ENCODE measurements at regions not wholly inside any gene's neighbourhood (a gene's known extent, or its start where the extent isn't known, plus 50 kb on each side); places are given as distances from the start of the nearest gene placed in this dataset.

DNA sequence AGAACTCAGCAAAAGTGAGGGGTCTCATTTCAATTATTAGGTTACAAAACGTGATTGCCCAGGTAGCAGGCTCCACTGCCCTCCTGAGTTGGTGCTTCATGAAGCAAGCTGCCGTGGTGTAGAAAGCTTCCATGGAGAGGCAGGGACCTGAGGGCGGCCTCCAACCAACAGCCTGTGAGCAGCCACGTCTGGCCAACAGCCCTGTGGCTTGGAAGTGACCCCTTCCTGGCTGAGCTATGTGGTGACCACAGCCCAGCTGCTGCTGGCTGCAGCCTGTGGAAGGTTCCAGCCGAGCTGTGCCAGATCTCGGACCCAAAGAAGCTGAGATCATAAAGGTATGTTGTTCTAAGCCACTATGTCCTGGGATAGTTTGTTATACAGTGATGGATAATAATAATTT lies 122.5 kb upstream of the KLF6 start:
- no peak for DNase-seq

- no peak for DNase-seq
Observed at GRCh38 chr10:3906511-3907111, 121.6 kb upstream of the KLF6 start.

DNA sequence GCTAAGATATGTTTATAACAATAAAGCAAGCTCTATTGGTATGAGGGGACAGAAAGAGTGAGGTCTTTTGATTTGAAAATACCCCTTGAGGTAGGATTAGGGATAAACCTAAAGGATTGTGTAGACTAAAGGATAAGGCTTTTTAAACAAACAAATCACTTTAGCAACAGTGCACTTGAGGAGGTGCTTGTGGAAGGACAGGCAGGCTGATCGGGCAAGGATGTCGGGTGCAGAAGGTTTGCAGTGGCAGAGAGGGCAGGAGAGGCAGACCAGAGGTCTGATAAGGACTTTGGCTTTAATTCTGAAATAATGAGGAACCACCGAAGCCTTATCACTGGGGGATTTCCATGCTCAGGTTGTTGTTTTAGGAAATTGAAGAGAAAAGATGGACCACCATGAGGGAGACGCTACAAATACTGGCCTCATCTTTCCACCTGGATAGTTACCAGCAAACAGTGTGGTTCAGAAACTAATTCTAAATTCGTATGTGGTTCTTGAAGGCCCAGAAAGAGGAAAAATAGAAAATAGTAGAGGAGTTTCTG lies 119.5 kb upstream of the KLF6 start:
- DNase-seq = no peak

DNA sequence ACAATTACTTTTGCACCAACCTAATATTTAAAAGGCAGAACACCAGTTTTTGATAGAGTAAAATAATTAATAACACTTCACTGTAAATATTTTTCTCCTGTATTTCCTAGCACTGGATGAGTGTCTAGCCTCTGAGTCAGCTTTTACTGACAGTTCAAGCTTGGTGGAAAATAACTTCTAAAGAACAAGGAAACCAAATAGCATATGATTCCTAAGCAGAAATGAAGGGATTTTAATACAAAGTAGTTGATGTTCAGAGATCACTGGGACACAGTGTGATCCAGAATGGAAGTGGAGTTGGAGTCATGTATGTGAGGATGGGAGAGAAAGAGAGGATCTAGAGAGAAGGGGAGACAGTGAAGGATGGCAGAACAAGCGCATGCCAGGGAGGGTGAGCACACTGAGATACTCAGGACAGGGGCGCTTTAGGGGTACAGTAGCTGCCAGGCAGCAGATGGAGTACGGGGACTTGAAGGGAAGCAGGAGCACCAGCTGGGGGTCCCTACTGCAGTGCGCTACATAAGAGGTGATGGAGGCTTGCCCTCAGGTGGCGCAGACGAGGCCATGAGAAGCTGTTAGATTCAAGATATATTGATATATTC lies 117.9 kb upstream of the KLF6 start:
- DNase-seq = no peak

- peak; percentile 85 for DNase-seq
Observed at GRCh38 chr10:3902054-3902808, 117.2 kb upstream of the KLF6 start.

GRCh38 chr10:3901370-3901769 lies 116.4 kb upstream of the KLF6 start:
- no peak for DNase-seq

DNA sequence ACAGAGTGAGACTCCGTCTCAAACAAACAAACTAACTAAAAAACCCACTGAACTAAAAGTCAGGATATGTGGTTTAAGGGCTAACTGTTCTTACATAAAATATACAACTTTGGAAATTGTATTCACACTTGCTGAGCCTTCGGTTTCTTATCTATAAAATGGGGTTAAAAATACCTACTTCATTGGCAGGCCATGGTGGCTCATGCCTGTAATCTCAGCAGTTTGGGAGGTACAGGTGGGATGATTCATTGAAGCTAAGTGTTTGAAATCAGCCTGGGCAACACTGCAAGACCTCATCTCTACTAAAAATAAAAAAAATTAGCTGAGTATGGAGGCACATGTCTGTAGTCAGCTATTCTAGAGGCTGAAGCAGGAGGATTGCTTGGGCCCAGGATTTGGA lies 115.4 kb upstream of the KLF6 start:
- peak; percentile 54 for DNase-seq

DNA sequence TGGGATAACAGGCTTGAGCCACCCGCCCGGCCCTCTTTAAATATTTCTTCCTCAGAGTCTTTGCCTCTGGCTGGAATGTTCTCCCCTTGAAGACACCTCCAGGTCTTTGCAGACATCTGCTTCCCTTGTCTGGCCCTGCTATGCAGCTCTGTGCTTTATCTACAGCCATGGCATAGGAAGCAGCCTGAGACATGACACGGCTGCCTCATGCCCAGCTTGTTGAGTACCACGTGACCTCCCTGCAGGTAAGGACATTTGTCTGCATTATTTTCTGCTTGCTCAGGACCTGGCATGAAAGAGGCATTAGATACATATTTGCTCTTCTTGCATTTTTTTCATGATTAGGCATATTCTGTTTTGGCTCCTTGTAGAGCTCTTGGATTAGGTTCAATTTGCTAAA lies 113.8 kb upstream of the KLF6 start:
- DNase-seq = no peak

DNA sequence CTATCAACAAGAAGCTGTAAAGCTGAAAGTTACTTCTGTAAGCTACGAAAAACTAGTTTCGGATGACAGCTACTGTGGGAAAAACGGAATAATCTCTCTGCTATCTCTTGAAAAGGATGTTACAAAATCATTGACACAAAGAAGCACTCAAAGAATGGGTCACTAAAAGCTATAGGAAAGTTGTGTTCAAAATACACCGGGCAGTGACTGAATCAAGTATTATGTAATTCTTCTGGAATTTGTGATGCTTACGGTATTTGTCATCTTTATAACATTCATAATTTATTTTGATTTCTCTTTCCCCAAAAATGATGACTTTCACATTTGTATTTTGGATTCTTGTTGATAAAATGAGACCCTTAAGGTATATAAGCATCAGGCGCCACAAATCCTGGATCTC lies 112.1 kb upstream of the KLF6 start:
- DNase-seq = no peak

DNA sequence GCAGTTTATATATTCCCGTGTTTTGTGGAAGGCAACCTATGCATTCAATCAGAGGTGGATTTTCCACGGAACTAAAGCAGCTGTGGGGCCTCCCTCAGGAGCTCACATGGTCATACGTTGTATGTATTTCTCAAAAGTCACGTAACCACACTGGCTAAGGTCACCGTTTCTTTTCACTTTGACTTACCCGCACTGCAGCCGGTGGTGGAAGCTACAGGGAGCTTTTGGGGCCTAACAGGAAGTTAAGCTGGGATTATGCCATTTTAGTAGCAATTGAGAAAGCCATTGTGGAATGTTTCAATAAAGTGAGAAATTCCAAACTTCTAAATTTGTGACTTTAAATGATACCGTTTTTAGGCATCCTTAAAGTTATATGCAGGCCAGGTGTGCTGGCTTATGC lies 111.2 kb upstream of the KLF6 start:
- DNase-seq = no peak

DNA sequence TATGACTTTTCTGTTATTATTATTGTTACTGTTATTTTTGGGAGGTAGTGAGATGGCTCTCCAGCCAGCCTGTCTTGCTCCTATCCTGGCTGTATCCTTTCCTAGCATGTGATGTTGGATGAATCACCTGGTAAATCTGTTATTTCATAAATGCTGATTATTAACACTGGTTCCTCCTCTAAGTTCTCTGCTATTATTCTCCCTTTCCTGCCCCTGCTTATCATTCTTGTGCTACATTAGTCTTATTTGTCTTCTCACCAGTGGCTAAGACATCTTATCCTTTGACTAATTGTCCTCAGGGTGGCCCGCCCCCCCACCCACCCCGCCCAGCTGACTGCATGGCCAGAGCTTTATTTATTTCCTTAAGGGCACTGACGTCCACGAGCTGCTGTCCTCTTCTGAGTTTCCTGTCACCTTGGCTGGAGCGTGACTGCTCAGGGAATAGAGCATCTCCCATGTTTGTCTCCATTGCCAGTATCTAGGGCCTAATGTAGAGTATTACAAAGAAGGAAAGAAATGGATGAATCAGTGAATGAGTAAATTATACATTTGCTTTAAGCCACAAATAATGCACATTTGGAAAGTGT lies 110.1 kb upstream of the KLF6 start:
- no peak for DNase-seq

GRCh38 chr10:3893901-3894563 lies 109.0 kb upstream of the KLF6 start:
- DNase-seq = peak; percentile 62

GRCh38 chr10:3892440-3893425 lies 107.7 kb upstream of the KLF6 start:
- peak; percentile 89 for DNase-seq

GRCh38 chr10:3891396-3891795 lies 106.4 kb upstream of the KLF6 start:
- DNase-seq = no peak

DNA sequence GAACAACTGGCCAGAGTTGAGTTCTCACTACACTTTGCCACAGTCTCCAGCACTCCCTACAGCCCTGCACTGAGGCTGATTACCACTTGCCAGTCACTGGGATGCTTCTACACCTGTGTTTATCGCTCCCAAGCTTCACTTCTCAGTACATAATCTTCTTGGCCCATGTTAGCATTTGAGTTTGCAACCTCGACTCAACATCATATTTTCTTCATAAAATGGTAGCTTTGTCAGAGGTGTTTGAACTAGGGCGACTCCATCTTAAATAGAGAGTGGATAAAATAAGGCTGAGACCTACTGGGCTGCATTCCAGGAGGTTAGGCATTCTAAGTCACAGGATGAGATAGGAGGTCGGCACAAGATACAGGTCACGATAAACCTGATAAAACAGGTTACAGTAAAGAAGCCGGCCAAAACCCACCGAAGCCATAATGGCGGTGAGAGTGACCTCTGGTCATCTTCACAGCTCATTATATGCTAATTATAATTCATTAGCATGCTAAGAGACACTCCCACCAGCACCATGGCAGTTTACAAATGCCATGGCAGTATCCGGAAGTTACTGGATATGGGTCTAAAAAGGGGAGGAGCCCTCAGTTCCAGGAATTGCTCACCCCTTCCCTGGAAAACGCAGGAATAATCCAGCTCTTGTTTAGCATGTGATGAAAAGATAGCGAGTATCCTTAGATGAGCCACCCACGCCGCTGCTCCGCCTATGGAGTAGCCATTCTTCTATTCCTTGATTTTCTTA lies 105.8 kb upstream of the KLF6 start:
- DNase-seq = no peak

DNA sequence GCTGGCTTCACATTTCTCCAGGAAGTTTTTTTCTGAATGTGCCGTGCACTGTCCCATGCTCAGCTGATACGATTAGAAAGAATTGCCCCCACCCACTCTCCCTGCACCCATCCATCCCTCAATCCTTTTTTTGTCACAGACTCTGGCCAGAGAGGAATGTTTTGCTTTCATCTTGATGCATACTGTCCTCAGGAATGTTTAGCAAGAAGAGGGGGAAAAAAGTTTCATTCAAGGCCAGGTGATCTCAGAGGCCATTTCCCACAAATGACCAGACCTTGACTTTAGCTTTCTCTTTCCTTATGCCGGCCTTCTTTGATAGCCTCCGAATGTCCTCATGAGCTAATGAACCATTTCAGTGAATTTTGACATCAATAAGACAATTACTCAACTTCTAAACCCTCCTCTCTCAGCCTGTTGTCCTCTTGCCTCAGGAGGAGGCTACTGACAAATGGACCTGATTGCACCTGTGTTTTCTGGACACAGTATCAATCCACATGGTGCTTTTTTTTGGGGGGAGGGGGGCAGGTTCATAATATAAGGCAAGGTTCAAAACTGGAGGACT lies 105.0 kb upstream of the KLF6 start:
- no peak for DNase-seq

DNA sequence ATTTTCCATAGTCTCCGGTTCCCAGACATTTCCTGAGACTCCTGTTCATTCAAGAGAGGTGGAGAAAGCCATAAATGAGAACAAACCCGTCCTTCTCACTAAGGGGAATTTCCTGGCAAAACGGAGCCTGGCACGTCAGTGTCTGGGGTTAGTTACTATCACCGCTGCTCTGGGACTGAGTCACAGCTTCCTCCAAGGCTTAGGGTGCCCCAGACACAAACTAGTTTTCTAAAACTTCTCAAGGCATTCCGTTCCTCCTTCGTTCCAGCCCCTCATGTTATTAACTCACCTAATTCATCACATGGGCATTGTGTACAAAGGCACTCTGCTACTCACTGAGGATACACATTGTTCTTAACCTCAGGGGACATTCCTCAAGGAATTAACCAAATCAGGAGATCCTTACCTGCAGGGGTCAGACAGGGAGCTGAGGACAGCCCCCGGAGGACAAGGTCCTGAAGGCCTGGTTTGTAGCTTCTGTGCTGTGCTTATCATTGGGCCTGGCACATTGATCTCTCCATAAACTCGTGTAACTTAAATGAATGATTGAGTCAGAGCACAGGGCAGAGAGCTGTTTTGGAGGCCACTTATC lies 103.0 kb upstream of the KLF6 start:
- peak; percentile 90 for DNase-seq

- DNase-seq = no peak
Observed at GRCh38 chr10:3887404-3887803, 102.4 kb upstream of the KLF6 start.

DNA sequence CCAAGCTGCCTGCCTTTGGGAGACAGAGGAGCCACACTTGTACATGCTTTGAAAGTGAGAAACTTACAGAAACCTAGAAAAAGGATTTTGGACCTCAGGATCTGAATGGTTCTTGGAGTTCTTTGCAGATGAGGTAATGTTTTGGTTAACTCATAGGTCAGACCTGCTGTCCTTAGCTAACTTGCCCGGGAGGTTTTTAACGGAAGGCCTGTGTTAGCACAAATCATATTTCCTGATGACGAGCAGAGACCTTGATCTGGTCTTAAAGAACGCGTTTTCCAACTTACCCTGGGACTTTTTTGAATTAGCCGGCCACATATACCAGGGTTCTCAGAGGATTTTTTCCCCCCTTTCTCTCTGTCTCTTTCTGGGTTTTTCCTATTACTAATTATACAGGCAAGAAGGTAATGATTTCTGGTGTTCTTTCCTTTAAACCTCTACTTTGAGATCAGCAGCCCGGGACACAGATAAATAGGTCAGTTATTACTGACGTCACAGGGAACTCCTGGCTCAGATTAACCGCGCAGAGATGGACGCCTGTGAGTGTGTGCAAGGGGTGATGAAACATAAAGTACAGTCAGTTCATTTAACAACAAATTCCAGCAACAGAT lies 101.7 kb upstream of the KLF6 start:
- no peak for DNase-seq

GRCh38 chr10:3886191-3886590 lies 101.2 kb upstream of the KLF6 start:
- DNase-seq = no peak

Measured in CD4-positive, alpha-beta T cell treated with Interleukin-4 for 4 hours (primary cell).